H1 (cell line): ENCODE measurements at regions not wholly inside any gene's neighbourhood (a gene's known extent, or its start where the extent isn't known, plus 50 kb on each side); places are given as distances from the start of the nearest gene placed in this dataset.

Experiments
- CTCF ChIA-PET: fragments of 300-600 bp; sonication (Branson Sonifier 250); formaldehyde crosslinking; loops from one replicate; lab custom pipeline; 2021; ENCODE audit not compliant: partially characterized antibody; lab: Charles Lee
- POLR2A ChIA-PET: fragments of 300-600 bp; sonication (Branson Sonifier 250); formaldehyde crosslinking; loops from one replicate; lab custom pipeline; 2021; ENCODE audit warnings: inconsistent platforms; ENCODE audit not compliant: partially characterized antibody; lab: Charles Lee
- DNase-seq, 2 experiments: peaks; one replicate each; pipeline versions ENCODE4 v3.0.0 to v3.0.0-alpha.2; 2010 to 2022; ENCODE audit warnings: low spot score in 2 of 2, low read depth in 1 of 2, mixed read lengths in 1 of 2
- FAIRE-seq: peaks from 2 replicates; lab custom pipeline; 2011; peaks lifted over from hg19 to GRCh38; lab: Jason Lieb, UNC
- H2AFZ ChIP-seq: 2 replicates; pipeline ENCODE4 v1.8.1; 2012; ENCODE audit warnings: low read length, inconsistent platforms
- H2AK5ac ChIP-seq: 2 replicates; pipeline ENCODE4 v1.6.1; 2013; ENCODE audit warnings: low read depth, low read length
- H2BK120ac ChIP-seq: replicated peaks from 2 replicates; pipeline ENCODE3; 2013; ENCODE audit warnings: low read depth, low read length, inconsistent platforms
- H2BK12ac ChIP-seq: 2 replicates; pipeline ENCODE4 v1.6.1; 2013; ENCODE audit warnings: low read depth, low read length
- H2BK15ac ChIP-seq: 2 replicates; pipeline ENCODE4 v1.6.1; 2013; ENCODE audit warnings: low read length
- H2BK20ac ChIP-seq: 2 replicates; pipeline ENCODE4 v1.6.1; 2013; ENCODE audit warnings: low read length
- H2BK5ac ChIP-seq: 2 replicates; pipeline ENCODE4 v1.6.1; 2013; ENCODE audit warnings: low read depth, low read length
- H3K14ac ChIP-seq: 2 replicates; pipeline ENCODE4 v1.6.1; 2013; ENCODE audit warnings: inconsistent platforms; ENCODE audit not compliant: insufficient read length
- H3K18ac ChIP-seq: 2 replicates; pipeline ENCODE4 v1.6.1; 2013; ENCODE audit warnings: low read length; ENCODE audit errors: extremely low read depth
- H3K23ac ChIP-seq: 2 replicates; pipeline ENCODE4 v1.6.1; 2013; ENCODE audit warnings: inconsistent platforms; ENCODE audit not compliant: insufficient read length
- H3K23me2 ChIP-seq: 2 replicates; pipeline ENCODE4 v1.6.1; 2013; ENCODE audit warnings: low read depth, low read length
- H3K27ac ChIP-seq: 2 replicates; pipeline ENCODE4 v1.6.1; 2011; ENCODE audit warnings: low read depth, low read length, inconsistent platforms
- H3K27me3 ChIP-seq, 4 experiments: replicated peaks in 1 of 4; 1 replicate in 1 of 4; 2 replicates in 3 of 4; pipeline versions ENCODE4 v1.6.1 to v1.8.1; 2011 to 2013; ENCODE audit warnings: low read length in 3 of 4, mild to moderate bottlenecking in 3 of 4, inconsistent platforms in 2 of 4, mixed read lengths in 2 of 4, moderate library complexity in 1 of 4; ENCODE audit not compliant: control insufficient read depth in 3 of 4, insufficient read depth in 3 of 4; ENCODE audit errors: extremely low read depth in 1 of 4
- H3K36me3 ChIP-seq, 4 experiments: 2 replicates each; pipeline versions ENCODE4 v1.6.1 to v1.8.1; 2011 to 2013; ENCODE audit warnings: mild to moderate bottlenecking in 4 of 4, low read length in 3 of 4, moderate library complexity in 2 of 4, control low read depth in 1 of 4, inconsistent platforms in 1 of 4; ENCODE audit not compliant: insufficient read depth in 4 of 4, control insufficient read depth in 2 of 4
- H3K4ac ChIP-seq: replicated peaks from 2 replicates; pipeline ENCODE3; 2013; ENCODE audit warnings: low read length, low read depth, mixed read lengths, inconsistent platforms; ENCODE audit not compliant: insufficient read length
- H3K4me1 ChIP-seq, 4 experiments: replicated peaks in 1 of 4; 1 replicate in 1 of 4; 2 replicates in 3 of 4; pipeline versions ENCODE4 v1.6.1 to v1.8.1; 2011 to 2013; ENCODE audit warnings: low read length in 3 of 4, inconsistent platforms in 2 of 4, mixed read lengths in 1 of 4; ENCODE audit not compliant: insufficient read depth in 4 of 4, control insufficient read depth in 3 of 4
- H3K4me2 ChIP-seq, 2 experiments: 2 replicates each; pipeline versions ENCODE4 v1.6.1 to v1.8.1; 2011 to 2013; ENCODE audit warnings: low read depth in 2 of 2, low read length in 2 of 2, control low read depth in 1 of 2, inconsistent platforms in 1 of 2, mild to moderate bottlenecking in 1 of 2; ENCODE audit not compliant: insufficient read depth in 1 of 2
- H3K4me3 ChIP-seq, 4 experiments: fragments of 200-600, 300-600 bp in 1 of 4; sonication (generic), shearing (Covaris generic), sonication (Bioruptor Twin) in 1 of 4; 2 replicates each; pipeline versions ENCODE4 v1.5.1 to v1.8.1; 2011 to 2016; ENCODE audit warnings: low read length in 4 of 4, low read depth in 3 of 4, control low read depth in 2 of 4, inconsistent platforms in 2 of 4, mild to moderate bottlenecking in 2 of 4, mixed read lengths in 1 of 4, moderate library complexity in 1 of 4; ENCODE audit not compliant: insufficient read depth in 2 of 4; ENCODE audit errors: extremely low read depth in 1 of 4
- H3K56ac ChIP-seq: replicated peaks from 2 replicates; pipeline ENCODE3; 2013; ENCODE audit warnings: low read depth, mild to moderate bottlenecking, mixed read lengths, low read length, inconsistent platforms; ENCODE audit not compliant: insufficient read length
- H3K79me1 ChIP-seq: 2 replicates; pipeline ENCODE4 v1.6.1; 2013; ENCODE audit warnings: low read depth, low read length, control low read depth
- H3K79me2 ChIP-seq, 2 experiments: 2 replicates each; pipeline versions ENCODE4 v1.6.1 to v1.8.1; 2012 to 2013; ENCODE audit warnings: low read length in 2 of 2, mild to moderate bottlenecking in 2 of 2, inconsistent platforms in 1 of 2; ENCODE audit not compliant: insufficient read depth in 2 of 2, control insufficient read depth in 1 of 2
- H3K9ac ChIP-seq, 4 experiments: replicated peaks in 1 of 4; 1 replicate in 1 of 4; 2 replicates in 3 of 4; pipeline versions ENCODE4 v1.6.1 to v1.8.1; 2011 to 2013; ENCODE audit warnings: low read depth in 3 of 4, low read length in 3 of 4, control low read depth in 2 of 4, mild to moderate bottlenecking in 2 of 4, moderate library complexity in 2 of 4, inconsistent platforms in 1 of 4; ENCODE audit errors: extremely low read depth in 1 of 4
- H3K9me3 ChIP-seq, 2 experiments: 2 replicates each; pipeline versions ENCODE4 v1.6.1 to v1.8.1; 2012 to 2013; ENCODE audit warnings: mild to moderate bottlenecking in 2 of 2, moderate library complexity in 2 of 2, control low read depth in 1 of 2, inconsistent platforms in 1 of 2, low read depth in 1 of 2, low read length in 1 of 2, mixed read lengths in 1 of 2; ENCODE audit not compliant: insufficient read depth in 2 of 2
- H4K20me1 ChIP-seq, 2 experiments: replicated peaks in 1 of 2; 2 replicates each; pipeline versions ENCODE3 to v1.8.1; 2011 to 2013; ENCODE audit warnings: inconsistent platforms in 2 of 2, low read length in 2 of 2, mild to moderate bottlenecking in 1 of 2; ENCODE audit not compliant: insufficient read depth in 2 of 2, control insufficient read depth in 1 of 2
- H4K5ac ChIP-seq: 2 replicates; pipeline ENCODE4 v1.6.1; 2013; ENCODE audit warnings: low read length, low read depth, mixed read lengths, inconsistent platforms; ENCODE audit not compliant: insufficient read length
- H4K8ac ChIP-seq: 2 replicates; pipeline ENCODE4 v1.8.0; 2013; ENCODE audit warnings: mild to moderate bottlenecking, moderate library complexity, low read length, inconsistent platforms; ENCODE audit not compliant: insufficient read depth; ENCODE audit errors: extremely low read depth
- H4K91ac ChIP-seq: replicated peaks from 2 replicates; pipeline ENCODE3; 2013; ENCODE audit warnings: low read length, mixed read lengths, inconsistent platforms; ENCODE audit not compliant: insufficient read length
- FOSL1 ChIP-seq: IDR thresholded peaks from 2 replicates; pipeline ENCODE4 v1.6.1; 2011; ENCODE audit warnings: mild to moderate bottlenecking, low read depth, low read length, moderate library complexity; ENCODE audit not compliant: insufficient read depth
- HDAC6 ChIP-seq: IDR thresholded peaks from one replicate; pipeline ENCODE4 v1.7.1; 2012; ENCODE audit warnings: low read depth, mild to moderate bottlenecking, inconsistent platforms, low read length, moderate library complexity
- NANOG ChIP-seq: IDR thresholded peaks from 2 replicates; pipeline ENCODE4 v1.6.1; 2011; ENCODE audit warnings: low read length, low read depth, mild to moderate bottlenecking, inconsistent platforms; ENCODE audit not compliant: insufficient read depth, poor library complexity, severe bottlenecking
- POLR2A ChIP-seq, 2 experiments: IDR thresholded peaks; 1 replicate in 1 of 2; 2 replicates in 1 of 2; pipeline ENCODE4 v1.6.1; 2011; ENCODE audit warnings: low read depth in 2 of 2, low read length in 2 of 2, mild to moderate bottlenecking in 2 of 2; ENCODE audit errors: control extremely low read depth in 1 of 2
- TCF12 ChIP-seq: IDR thresholded peaks from 2 replicates; pipeline ENCODE4 v1.6.1; 2011; ENCODE audit warnings: low read depth, mild to moderate bottlenecking, low read length
- YY1 ChIP-seq: IDR thresholded peaks from 2 replicates; pipeline ENCODE4 v1.6.1; 2011; ENCODE audit warnings: low read depth, mild to moderate bottlenecking, low read length
- WGBS, 2 experiments: shearing (Covaris generic) in 1 of 2; methylation state at CpG; one replicate each; pipeline versions ENCODE4 v1.1.6 to v1.1.7; 2013 to 2015; ENCODE audit warnings: low lambda C conversion rate in 2 of 2, mixed read lengths in 2 of 2, inconsistent platforms in 1 of 2, low coverage in 1 of 2, missing lambda C conversion rate in 1 of 2; ENCODE audit not compliant: insufficient replicate concordance in 2 of 2, insufficient coverage in 1 of 2, insufficient read length in 1 of 2; ENCODE audit errors: extremely low coverage in 1 of 2, missing lambda C conversion rate in 1 of 2; 5-methylcytosine and 5-hydroxymethylcytosine counted together

GRCh38 chr3:34547297-34547920, 749.0 kb downstream of the PDCD6IP start:
- no peak overlapping the region for H4K91ac ChIP-seq
- H3K4me1 ChIP-seq = no peaks in the 10 kb centered on the region
- no peak overlapping the region for H2BK20ac ChIP-seq
- no peak for DNase-seq
- no peaks in the 10 kb centered on the region for H3K79me1 ChIP-seq
- no peaks in the 10 kb centered on the region for H3K9me3 ChIP-seq
- ChIA-PET CTCF (interaction anchor here (2.1 kb wide), 1 partner anchor 441 kb away, joined by 5 read pairs; no protein-coding TSS in a partner anchor), POLR2A (no interaction called here)
- FAIRE-seq = no peak
- H2BK12ac ChIP-seq = no peak overlapping the region
- no peak overlapping the region for H3K4me2 ChIP-seq
- H2BK120ac ChIP-seq = no peak overlapping the region
- TF ChIP-seq FOSL1 (no peak), TCF12 (no peak), YY1 (no peak), HDAC6 (no peak), POLR2A (IDR thresholded peaks at IDR 0.05; ENCODE audit: control extremely low read depth in 1 of 2, low read depth in 2 of 2, low read length in 2 of 2) (no peak), NANOG (no peak)
- no peak overlapping the region for H2BK15ac ChIP-seq
- no peak overlapping the region for H3K56ac ChIP-seq
- H4K5ac ChIP-seq = no peak overlapping the region
- no peaks in the 10 kb centered on the region for H3K36me3 ChIP-seq
- no peak overlapping the region for H3K14ac ChIP-seq
- H3K4ac ChIP-seq = no peak overlapping the region
- H3K27me3 ChIP-seq = no peaks in the 10 kb centered on the region
- H4K20me1 ChIP-seq = no peaks in the 10 kb centered on the region
- H3K18ac ChIP-seq = no peak overlapping the region
- H3K79me2 ChIP-seq = no peaks in the 10 kb centered on the region
- H3K27ac ChIP-seq = no peak overlapping the region
- H2AFZ ChIP-seq = 0 out of 2 replicates have a peak overlapping the region, but pooled peaks have one; percentile 30
- H2BK5ac ChIP-seq = no peak overlapping the region
- no peak overlapping the region for H2AK5ac ChIP-seq
- H3K9ac ChIP-seq = no peak overlapping the region
- H3K23me2 ChIP-seq = no peaks in the 10 kb centered on the region; the same call in 1 of the 2 replicates
- no peak overlapping the region for H3K4me3 ChIP-seq
- H3K23ac ChIP-seq = no peak overlapping the region
- WGBS, 2 experiments = 97% methylated on average over 2 of the region's 2 CpGs; no CpG with 5 or more reads in 1 of the 2 experiments
- H4K8ac ChIP-seq = no peak overlapping the region
